Esophagus squamous epithelium (tissue), 5 donors: ENCODE measurements at regions not wholly inside any gene's neighbourhood (a gene's known extent, or its start where the extent isn't known, plus 50 kb on each side); places are given as distances from the start of the nearest gene placed in this dataset.
"Not testable (repeated sequence)": the region's sequence is repeated elsewhere in the genome, so short reads cannot be mapped to it uniquely, and the experiment has no call there.

Source experiments
- DNase-seq: peaks from one replicate; lab custom pipeline; 2025; lab: John Stamatoyannopoulos, UW
- H3K27ac ChIP-seq, 4 donors: fragments of 200-600 bp; sonication (generic); one replicate each; pipeline ENCODE4 v1.5.1; 2016 to 2019; ENCODE audit warnings: mild to moderate bottlenecking in 1 of 4
- H3K27me3 ChIP-seq, 4 donors: fragments of 200-600 bp; sonication (generic); 1 replicate in 3 of 4; 2 replicates in 1 of 4; pipeline versions ENCODE4 v1.5.1 to v1.6.0; 2017 to 2021; ENCODE audit warnings: antibody characterized with exemption in 1 of 4
- H3K36me3 ChIP-seq, 3 donors: fragments of 200-600 bp; sonication (generic); one replicate each; pipeline ENCODE4 v1.5.1; 2016 to 2019
- H3K4me1 ChIP-seq, 3 donors: fragments of 200-600 bp; sonication (generic); one replicate each; pipeline ENCODE4 v1.5.1; 2017 to 2019
- H3K4me3 ChIP-seq, 4 donors: fragments of 200-600 bp; sonication (generic); 1 replicate in 3 of 4; 2 replicates in 1 of 4; pipeline ENCODE4 v1.5.1; 2016 to 2019; ENCODE audit warnings: mild to moderate bottlenecking in 2 of 4, moderate library complexity in 1 of 4
- H3K9me3 ChIP-seq, 3 donors: fragments of 200-600 bp; sonication (generic); one replicate each; pipeline ENCODE4 v1.5.1; 2016 to 2019
- CTCF ChIP-seq, 6 experiments: fragments of 450-650 bp in 4 of 6; fragments of 200-600 bp in 2 of 6; sonication (generic) in 2 of 6; IDR thresholded peaks; one replicate each; pipeline ENCODE4 v1.5.1; 2016 to 2019; ENCODE audit warnings: antibody characterized with exemption in 6 of 6, mild to moderate bottlenecking in 4 of 6, moderate library complexity in 4 of 6
- POLR2A ChIP-seq, 4 donors: fragments of 450-650 bp; IDR thresholded peaks; one replicate each; pipeline ENCODE4 v1.6.1; 2017; ENCODE audit warnings: antibody characterized with exemption in 4 of 4, mild to moderate bottlenecking in 4 of 4, moderate library complexity in 3 of 4
- WGBS, 2 donors: methylation state at CpG; one replicate each; pipeline ENCODE4 v1.1.5; 2018; 5-methylcytosine and 5-hydroxymethylcytosine counted together
- intact Hi-C: fragments of 100-400 bp; cut with DNase I; formaldehyde crosslinking; loops from one replicate; pipeline ENCODE4 v1.15.0; 2022
- donor health status: DM: yes; HTN: yes; CAD: no.

- intact Hi-C loops = no loop called here
- Histone ChIP-seq H3K27me3 (peaks cover 0 to 6% (median 0%) of the 10 kb centered on the region in 4 donors), H3K4me3 (no peak overlapping the region), H3K27ac (no peak overlapping the region), H3K9me3 (no peaks in the 10 kb centered on the region), H3K4me1 (no peaks in the 10 kb centered on the region), H3K36me3 (no peaks in the 10 kb centered on the region)
- DNase-seq = no peak
- TF ChIP-seq POLR2A (IDR thresholded peaks at IDR 0.05) = no peak
- no peak for TF ChIP-seq CTCF (IDR thresholded peaks at IDR 0.05)
- 82 to 88% methylated on average over 3 to 8 of the region's 8 CpGs for WGBS, 2 donors
These were observed 445.1 kb upstream of the ISX start for GRCh38 chr22:34620832-34621231.

DNA sequence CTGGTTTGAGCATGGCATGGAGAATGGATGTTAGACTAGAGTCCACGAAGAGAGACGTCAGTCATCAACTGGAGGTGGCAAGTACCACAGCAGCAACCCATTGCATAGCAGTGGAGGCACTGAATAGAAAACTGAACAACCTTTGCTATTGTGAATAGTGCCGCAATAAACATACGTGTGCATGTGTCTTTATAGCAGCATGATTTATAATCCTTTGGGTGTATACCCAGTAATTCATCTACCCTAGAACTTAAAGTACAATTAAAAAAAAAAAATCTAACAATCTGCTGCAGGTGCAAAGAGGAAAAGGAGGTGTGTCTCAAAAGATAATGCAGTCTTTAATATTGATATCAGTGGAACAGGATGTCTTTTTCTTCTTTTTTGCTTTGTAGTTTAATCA is 443.4 kb upstream of the ISX start:
- peaks cover 0 to 6% (median 0%) of the 10 kb centered on the region in 4 donors for H3K27me3 ChIP-seq
- intact Hi-C loops = no loop called here
- TF ChIP-seq CTCF (IDR thresholded peaks at IDR 0.05) (no peak), POLR2A (IDR thresholded peaks at IDR 0.05) (no peak)
- H3K36me3 ChIP-seq = no peaks in the 10 kb centered on the region
- H3K9me3 ChIP-seq = no peaks in the 10 kb centered on the region
- H3K4me3 ChIP-seq = no peak overlapping the region
- 73 to 88% methylated on average over 4 of the region's 4 CpGs for WGBS, 2 donors
- H3K4me1 ChIP-seq = no peaks in the 10 kb centered on the region
- DNase-seq = no peak
- H3K27ac ChIP-seq = no peak overlapping the region

DNA sequence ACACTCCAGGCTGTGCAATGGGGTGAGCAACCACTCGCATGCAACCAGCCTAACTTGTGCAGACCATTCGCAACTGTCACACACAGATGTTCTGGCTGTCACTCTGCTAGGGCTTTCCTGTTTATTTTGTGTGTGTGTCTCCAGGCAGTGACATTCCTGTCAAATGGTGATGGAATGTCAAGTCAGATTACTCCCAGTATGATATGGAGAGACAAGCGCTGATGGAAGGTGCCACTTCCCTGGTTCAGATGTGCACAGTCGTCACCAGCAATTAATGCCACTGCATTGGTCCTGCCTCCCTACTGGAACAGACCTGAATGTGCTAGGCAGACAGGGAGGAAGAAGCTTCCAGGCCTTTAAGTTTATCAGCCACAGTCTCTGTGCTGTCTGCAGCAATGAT is 442.4 kb upstream of the ISX start:
- intact Hi-C loops = no loop called here
- WGBS, 2 donors = 80 to 83% methylated on average over 4 of the region's 4 CpGs
- Histone ChIP-seq H3K27ac (no peak overlapping the region), H3K36me3 (no peaks in the 10 kb centered on the region), H3K4me3 (no peak overlapping the region), H3K9me3 (no peaks in the 10 kb centered on the region), H3K4me1 (no peaks in the 10 kb centered on the region), H3K27me3 (peaks cover 0 to 6% (median 0%) of the 10 kb centered on the region in 4 donors)
- TF ChIP-seq CTCF (IDR thresholded peaks at IDR 0.05) = no peak
- TF ChIP-seq POLR2A (IDR thresholded peaks at IDR 0.05) = no peak
- no peak for DNase-seq

GRCh38 chr22:34625892-34626291 is 440.1 kb upstream of the ISX start:
- H3K4me3 ChIP-seq, intact Hi-C loops, H3K27ac ChIP-seq, DNase-seq, H3K4me1 ChIP-seq, H3K36me3 ChIP-seq, H3K9me3 ChIP-seq, H3K27me3 ChIP-seq: not testable (repeated sequence)
- no CpG with 5 or more reads among the region's 30 CpGs for WGBS, 2 donors

DNA sequence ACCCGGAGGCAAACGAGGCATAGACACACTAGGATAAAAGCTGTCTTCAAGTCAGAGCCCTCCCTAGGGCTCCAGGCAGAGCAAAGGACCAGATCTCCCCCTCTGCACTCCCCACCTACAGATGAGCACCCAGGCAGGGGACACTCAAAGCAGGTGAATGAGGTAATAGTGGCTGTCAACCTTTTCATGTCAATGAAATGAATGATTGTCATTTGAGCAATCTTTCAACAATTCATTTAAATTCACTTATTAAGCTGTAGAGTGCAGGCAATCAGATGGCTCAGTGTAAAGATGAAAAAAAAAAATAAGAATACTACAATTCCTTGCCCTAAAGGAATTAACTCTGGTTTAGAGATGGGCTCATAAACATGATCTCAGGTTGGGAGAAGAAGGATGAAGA is 427.8 kb upstream of the ISX start:
- no peaks in the 10 kb centered on the region for H3K36me3 ChIP-seq

More for the DNA sequence above, 427.8 kb upstream of the ISX start:
- intact Hi-C loops = no loop called here
- Histone ChIP-seq H3K27ac (no peak overlapping the region), H3K27me3 (peaks cover 0 to 19% (median 0%) of the 10 kb centered on the region in 4 donors), H3K4me3 (no peak overlapping the region), H3K4me1 (no peaks in the 10 kb centered on the region), H3K9me3 (no peaks in the 10 kb centered on the region)
- TF ChIP-seq POLR2A (IDR thresholded peaks at IDR 0.05) = no peak
- TF ChIP-seq CTCF (IDR thresholded peaks at IDR 0.05) = no peak
- no peak for DNase-seq
- 7 to 27% methylated on average over 2 of the region's 2 CpGs for WGBS, 2 donors
